Activated CD8-positive, alpha-beta memory T cell treated with anti-CD3 and anti-CD28 coated beads for 1 hour (primary cell): ENCODE measurements at regions not wholly inside any gene's neighbourhood (a gene's known extent, or its start where the extent isn't known, plus 50 kb on each side); places are given as distances from the start of the nearest gene placed in this dataset.

Experiments used
- DNase-seq, 2 donors: peaks; one replicate each; pipeline ENCODE4 v3.0.0-alpha.2; 2020; ENCODE audit warnings: low read depth in 1 of 2; ENCODE audit errors: extremely low read depth in 1 of 2

DNA sequence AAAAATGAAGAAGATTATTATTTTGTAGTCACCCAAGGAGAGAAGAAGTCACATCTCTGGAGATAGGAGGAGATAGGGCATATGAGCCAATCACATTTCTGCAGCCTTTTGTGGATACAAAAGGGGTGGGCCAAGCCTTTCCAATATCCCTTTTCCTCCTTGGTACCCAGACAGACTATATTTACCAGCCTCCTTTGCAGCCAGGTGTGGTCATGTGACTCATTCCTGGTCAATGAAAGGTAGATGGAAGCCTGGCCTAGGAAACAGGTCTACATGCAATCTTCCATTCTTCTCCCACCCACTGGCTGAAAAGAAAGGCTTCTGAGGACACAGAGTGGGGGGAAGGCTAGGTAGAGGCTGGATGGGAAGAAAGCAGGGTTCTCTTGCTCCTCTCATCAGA lies 58.1 kb upstream of the ERG start:
- no peak for DNase-seq

DNA sequence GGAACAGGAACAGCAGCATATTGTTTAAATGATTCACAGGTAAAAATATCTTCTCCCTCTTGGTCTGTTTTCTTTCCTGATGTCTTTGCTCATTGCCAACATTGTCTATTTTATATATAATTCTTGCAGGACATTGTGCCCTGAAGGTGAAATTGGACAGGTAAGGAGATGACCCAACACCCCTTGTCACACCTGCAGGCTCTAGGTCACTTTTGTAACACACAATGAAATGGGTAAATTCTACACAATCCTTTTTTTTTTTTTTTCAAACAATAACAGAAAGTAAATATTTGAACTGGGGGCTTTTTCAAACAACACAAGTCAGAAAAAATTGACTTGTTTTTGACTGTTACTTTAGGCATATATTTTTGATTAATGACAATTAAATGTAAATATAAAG lies 62.9 kb upstream of the ERG start:
- no peak for DNase-seq

DNA sequence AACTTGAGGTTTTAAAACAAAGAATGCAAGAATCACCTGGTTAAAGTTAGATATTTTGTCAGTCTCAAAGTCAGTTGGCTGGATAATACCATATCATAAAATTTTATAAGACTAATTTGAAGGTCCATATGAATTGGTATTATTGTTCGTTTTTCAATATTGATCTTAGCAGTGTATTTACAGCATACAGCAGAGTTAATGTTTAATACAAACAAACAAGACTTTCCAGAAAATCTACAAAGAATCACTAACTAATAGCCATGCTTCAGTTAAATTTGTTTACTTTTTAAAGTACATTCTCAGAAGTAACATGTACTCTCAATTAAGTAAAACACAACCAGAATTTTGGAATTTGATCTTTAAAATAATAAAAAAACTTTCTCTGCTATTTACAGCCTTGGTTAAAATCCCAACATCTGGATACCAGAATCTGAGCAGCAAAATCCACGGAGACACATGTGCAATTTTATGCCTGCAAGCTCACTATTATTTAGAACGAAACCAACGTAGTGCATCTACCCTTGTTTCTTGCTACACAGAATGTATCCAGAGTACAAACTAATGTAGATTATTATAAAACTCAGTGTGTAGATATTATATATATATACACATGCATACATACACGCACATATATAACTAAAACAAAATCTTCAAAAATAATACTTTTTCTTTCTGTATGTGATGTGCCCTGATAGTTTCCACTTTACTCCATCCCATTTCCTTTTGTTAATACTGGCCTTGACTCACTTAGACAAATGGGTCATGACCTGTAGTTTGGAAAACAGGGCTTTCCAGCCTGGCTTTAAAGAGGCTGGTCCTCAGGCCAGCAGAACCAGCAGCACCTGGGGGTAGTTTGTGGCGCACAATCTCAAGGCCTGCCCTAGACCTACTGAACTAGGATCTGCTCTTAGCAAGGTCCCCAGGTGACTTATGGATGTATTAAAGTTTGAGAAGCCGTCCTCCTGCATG lies 63.6 kb upstream of the ERG start:
- no peak for DNase-seq

DNA sequence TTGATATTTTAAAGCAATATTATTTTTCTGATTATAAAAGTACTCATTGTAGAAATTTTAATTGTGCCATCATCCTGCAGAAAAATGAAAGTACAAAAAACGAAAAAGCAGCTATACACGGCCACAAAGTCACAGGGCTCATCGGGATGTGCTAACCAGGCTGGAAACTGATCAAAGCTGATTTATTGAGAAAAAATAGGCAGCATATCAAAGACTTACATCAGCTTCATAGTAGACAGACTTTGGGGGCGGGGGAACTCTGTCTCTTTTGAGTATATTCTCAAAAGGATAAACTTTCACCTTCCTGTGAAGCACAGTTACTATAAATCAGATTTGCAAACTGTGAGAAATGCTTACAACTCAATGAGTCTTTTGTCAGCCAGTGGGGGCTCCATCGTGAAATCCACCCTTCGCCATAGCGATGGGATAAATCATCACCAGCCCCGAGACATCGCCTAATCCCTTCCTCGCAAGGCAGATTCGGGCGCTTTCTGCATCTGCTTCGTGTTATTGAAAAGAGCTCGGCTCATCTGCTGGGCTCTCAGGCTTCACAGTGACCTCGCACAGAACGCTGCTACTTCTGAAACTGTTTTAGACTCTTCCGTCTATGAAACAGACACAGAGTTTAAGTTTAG lies 69.2 kb upstream of the ERG start:
- no peak for DNase-seq

DNA sequence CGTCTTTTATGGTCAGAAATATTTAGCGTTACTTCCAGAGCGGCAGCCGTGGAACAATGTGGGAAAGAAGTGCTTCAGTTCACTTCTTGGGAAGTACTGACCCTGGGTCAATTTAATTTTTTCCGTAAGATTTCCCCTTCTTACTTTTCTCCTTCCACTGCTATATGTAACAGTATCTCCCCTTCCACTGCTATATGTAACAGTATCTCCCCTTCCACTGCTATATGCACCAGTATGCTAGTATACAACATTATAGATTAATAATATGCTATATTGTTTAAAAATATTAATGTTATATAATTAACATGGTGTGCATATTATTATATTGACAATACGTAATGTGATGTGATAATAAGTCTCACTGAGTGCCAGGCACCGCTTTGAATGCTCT lies 69.7 kb upstream of the ERG start:
- DNase-seq: no peak

DNA sequence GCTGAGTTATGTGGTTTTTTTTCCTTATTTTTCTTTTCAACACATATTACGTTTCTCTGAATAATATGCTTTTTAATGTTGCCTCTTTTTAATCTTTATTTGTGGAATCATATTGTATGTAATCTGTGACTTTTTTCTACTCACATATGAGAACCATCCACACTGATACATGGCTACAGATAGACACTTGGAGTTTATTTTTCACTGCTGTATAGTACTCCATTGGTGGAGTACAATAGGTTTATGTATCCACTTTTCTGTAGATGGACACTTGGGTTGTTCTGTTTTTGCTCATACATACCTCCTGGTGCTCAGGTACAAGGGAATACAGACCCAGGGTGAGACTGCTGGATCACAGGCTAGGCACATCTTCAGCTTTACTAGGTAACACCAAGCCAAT lies 71.5 kb upstream of the ERG start:
- DNase-seq: no peak

DNA sequence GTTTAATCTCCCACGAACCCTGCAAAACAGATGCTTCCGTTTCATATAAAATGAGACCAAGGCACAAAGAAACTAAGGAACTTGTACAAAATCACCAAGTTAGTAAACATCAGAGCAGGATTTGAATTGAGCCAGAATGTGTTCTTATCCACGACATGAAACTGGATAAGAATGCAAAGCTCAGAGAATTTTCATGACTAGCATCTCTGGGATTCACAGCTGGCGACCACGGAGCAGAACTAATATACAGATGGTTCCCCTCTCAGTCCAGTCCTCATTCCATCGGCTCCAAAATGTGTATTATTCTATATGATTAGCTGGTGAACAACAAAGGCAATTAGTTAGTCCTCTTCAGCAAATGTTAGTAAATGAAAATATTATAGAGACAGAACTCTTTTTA lies 72.3 kb upstream of the ERG start:
- no peak for DNase-seq

DNA sequence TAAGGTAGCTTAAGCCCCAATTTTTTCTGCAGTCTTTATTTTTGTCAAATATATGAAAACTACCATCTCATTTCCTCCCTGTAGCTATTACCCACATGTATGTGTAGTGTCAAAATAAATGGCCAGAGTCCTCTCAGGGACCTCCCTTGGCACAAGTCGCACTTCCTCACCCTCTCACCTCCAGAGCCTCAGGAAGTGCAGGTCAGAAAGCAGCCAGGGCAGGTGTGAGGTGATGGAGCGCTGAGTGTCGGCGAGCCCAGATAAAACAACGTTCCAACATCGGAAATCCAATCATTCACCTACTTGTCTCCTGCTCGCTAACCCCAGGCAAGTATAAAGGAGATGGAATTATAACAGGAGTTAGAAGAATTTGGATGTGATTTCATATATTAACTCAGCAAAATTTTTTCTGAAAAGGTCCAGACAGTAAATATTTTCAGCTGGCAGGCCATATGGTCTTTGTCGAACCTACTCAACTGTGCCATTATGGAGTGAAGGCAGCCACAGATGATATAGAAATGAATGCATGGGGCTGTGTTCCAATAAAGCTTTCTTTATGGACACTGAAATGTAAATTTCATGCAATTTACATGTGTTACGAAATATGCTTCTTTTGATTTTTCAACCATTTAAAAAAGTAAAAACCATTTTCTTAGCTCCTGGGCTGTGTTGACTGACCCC lies 76.8 kb upstream of the ERG start:
- no peak for DNase-seq

DNA sequence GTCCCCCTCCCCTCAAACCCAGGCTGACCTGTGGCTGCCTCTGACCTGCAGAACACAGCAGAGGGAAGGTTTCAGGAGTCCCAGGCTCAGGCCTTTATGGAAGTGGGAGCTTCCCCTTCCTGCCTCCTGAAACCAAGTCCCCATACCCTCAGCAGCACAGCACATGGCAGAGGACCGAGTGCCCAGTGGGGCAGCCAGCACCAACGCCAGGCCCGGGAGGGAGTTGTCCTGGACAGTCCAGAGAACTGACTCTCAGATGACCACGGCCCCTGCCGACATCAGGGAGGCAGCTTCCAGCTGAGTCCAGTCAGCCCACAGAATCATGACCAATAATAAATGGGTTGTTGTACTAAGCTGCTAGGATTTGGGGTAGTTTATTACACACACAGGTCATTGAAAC lies 79.6 kb upstream of the ERG start:
- DNase-seq: no peak

DNA sequence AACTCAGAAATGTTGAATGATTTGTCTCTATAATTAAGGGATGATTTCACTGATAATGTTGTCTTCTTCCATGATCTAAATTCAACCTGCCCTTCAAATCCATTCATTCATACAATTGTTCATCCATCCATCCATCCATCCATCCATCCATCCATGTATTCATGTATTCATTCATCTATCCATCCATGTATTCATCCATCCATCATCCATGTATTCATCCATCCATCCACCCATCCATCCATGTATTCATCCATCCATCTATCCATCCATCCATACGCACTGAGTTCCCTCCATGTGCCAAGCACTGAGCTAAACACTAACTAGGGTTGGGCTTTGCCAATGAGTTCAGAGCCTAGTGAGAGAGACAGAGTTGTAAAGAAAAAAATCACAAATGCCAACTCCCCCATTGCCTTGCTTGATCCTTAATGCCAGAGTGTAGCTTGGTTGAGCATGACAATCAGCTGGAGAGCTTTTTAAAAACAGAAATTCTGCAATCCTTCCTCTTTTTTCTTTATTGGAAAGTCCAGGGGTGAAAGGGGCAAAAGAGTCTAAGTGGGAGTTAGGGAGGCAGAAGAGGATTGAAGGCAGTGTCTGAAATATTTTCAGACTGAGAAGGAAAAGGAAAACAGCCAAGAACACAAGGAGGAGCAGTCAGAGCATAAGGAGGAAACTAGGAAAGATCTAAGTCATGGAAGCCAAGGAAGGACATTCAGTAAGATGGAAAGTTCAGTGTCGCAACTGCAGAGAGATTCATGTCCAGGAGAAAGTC lies 92.4 kb upstream of the ERG start:
- DNase-seq: no peak

DNA sequence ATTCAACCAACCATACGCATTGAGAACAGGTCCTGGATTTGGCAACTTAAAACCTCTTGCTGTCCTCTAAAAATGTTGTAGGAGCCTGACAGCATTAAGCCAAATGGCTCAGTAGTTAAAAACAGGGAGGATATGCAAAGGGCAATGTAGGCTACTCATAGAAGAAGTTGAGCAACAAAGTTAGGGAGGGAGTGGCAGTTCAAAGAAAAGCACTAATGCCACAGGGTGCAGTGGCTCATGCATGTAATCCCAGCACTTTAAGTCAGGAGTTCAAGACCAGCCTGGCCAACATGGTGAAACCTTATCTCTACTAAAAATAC lies 92.9 kb upstream of the ERG start:
- no peak for DNase-seq

DNA sequence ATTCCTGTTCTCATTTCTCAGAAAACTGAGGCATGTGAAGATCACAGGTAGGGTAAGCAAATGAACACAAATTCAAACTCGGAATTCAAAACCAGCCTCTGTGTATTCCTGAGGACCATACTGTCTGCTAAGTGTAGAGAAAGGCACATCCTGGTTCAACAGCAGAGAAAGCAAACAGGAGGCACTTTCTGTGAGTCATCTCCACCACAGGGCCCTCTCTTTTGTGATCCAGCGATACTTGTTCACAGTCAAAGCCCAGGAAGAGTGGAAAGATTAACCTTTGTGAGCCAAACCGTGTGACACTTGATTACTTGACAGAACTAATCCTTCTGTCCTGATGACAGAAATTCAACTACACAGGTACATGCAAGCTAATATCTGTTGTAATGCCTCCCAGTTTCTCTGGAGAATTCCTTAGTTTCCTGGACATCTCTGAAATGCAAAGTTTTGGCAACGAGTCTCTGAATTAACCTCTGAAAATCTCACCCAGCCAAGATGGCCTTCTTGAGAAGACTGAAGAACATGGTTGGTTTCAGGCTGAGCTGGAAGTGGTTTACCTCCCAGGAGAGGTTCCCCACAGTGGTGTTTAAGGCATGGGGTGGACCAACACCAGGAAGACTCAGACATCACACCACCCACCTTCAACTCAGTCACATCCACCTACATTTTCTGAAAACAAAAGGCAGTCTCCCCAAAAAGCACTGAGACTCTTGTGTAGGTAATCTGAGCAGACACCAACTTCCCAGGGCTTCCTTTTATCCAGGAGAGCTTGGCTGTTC lies 98.2 kb upstream of the ERG start:
- no peak for DNase-seq

DNA sequence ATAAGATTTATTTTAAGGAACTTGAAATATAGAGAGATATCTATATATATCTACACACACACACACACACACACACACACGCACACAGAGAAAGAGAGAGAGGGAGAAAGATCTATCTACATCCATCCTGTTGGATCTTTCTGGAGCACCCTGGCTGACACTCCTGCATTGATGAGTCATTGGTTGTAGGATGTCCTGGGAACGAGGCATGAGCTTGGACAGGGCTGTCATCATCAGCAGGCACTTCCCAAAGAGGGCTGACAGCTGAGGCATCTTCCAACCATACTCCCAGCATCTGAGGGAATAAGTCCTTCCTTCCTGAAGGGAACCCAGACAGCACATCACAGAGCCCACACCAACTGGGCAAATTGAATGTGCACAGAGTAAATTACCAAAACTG lies 99.1 kb upstream of the ERG start:
- no peak for DNase-seq

DNA sequence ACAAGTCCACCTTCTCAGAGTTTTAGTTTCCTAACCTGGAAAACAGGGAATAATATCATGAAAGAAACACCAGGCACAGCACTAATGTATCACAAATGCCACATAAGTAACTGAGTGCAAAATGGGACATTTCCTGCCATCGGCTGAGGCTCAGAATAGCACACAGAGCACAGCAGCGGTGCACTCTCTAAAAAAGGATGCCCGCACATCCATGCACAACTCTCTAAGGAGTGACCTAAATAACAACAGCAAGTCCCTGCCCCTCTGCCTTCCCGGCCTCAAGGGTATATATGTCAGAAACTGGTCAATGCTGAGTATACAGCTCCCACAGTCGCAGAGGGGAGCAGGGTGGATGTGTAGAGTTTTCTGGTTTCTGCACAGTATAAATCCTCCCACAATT lies 100.1 kb upstream of the ERG start:
- no peak for DNase-seq

DNA sequence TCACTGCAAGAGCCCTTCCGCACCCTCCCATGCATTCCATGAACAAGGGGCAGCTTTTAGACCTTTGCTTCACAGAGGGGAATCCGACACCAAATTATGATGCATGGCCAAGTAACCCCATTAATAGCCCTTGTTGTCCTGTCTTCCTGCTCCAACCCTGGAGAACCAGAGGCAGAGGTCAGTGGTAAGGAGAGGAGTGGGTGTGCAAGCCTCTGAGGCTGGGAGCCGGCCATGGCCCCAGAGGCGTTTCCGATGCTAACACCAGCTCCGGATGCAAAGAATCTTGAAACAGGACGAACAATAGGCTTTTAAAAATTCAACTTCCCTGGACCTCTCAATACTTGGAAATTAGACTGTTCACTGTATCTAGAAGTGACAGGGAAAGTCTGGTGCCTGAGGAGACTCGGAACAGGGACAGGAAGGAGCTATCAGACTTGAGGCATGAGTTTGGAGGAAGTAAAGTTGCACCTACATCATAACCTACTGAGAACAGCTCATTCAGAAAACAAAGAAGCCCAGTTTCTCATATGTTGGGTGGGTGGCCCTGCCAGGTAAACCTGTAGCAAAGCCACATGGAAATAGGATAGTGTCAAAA lies 101.2 kb upstream of the ERG start:
- DNase-seq: no peak

DNA sequence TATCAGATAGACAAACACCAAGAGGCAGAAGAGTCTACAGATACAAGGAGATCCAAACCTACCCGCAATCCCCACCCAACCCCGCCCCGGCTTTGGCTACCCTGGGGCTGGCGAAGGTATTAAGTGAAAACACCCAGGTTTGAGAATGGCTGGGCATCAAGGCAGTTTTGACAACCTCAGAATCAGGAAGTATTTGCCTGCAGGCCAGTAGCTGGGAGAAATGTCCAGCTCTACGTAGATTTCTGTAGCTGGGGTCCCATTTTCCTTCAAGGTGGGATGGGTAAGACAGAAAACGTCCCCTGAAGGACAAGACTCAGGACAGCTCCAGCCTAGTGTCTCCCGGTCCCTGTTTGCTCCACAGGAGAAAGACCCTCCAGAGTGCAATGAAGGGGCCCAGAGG lies 101.8 kb upstream of the ERG start:
- DNase-seq: no peak

DNA sequence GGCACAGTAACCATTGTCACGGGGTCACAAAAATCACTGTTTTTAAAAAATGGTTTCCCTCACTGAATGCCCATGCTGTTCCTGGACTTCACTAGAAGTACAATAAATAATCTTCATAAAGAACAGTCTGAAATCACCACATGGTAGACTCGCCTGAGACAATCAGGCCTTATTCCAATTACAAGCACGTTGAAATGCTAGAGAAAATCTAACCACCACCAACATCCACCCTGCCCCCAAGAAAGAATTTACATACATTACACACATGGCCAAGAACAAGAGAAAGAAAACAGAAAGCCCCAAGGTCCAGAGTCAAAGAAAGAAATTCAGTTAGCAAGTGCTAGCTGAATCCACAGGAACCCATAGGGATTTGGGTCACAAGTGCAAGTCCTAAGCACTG lies 107.0 kb upstream of the ERG start:
- DNase-seq: no peak

DNA sequence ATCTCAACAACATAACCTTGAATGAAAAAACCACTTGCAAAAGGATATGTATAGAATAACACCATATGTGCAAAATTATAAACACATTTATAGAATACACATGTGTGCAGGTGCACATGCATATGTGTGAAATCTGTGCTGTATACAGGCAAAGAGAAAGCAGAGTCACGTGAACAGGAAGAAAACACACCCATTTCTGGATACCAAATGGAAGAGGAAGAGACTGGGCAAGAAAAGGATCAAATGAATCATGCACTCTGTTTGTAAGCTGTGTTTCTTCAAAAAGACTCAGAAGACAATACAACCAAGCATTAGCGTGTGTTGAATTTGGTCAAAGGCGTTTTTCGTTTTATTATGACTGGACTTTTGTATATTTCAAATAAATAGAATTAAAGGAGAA lies 111.3 kb upstream of the ERG start:
- DNase-seq: no peak

DNA sequence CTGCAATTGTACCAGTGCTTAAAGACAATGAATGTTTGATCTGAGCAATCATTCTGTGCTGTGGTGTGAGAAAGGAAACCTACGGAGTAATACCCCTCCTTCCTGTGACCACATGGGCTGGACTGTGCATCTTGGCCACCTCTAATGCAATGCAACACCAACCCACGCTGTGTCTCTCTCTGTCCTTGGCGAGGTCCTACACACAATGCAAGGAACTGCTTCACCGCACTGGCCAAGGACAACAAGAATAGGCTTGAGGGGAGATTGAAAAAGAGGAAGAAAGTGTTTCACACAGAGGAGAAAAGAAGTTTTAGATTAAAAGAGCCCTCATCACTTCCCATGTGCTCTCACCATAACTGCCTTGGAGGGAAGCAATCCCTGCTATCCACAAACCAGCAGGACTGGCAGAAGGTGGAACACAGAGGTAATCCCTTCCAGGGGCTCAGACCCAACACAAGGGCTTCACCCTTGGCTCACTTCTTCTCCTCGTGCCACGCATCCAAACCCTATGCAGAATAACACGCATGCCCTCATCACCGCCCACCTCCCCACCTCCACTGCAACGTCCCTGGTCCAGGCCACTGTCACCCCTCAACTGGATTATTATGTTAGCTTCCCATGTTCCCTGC lies 112.5 kb upstream of the ERG start:
- no peak for DNase-seq

DNA sequence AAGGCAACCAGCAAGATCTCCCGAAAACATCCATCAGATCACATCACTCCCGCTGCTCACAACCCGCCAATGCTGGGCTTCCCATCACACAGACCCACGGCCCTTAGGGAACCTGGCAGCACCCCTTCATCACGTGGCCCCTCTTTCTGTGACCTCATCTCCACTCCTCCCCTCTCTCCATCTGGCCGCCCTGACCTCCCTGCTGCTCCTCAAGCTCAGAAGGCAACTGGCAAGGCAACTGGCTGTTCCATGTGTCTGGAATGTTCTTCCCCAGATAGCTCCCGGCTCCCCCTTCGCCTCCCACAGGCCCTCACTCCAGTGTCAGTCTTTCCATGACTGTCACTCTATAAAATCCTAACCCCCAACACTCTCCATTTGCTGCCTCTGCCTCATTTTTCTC lies 113.0 kb upstream of the ERG start:
- DNase-seq: no peak
